T-helper 1 cell treated with Interleukin-12 subunit alpha and Interleukin-12 subunit beta and Interleukin-4 antibody, amounts not matched to agents 30 μg/mL and 1 μg/mL, for 36 hours (primary cell): ENCODE measurements at regions not wholly inside any gene's neighbourhood (a gene's known extent, or its start where the extent isn't known, plus 50 kb on each side); places are given as distances from the start of the nearest gene placed in this dataset.

Experiments
- H3K27ac Mint-ChIP-seq: one replicate; pipeline ENCODE4 v1.8.0; 2021; ENCODE audit warnings: mild to moderate bottlenecking, mixed read lengths
- H3K27me3 Mint-ChIP-seq: one replicate; pipeline ENCODE4 v1.8.0; 2021; ENCODE audit warnings: low read depth, mixed read lengths
- H3K36me3 Mint-ChIP-seq: one replicate; pipeline ENCODE4 v1.8.0; 2021; ENCODE audit warnings: low read depth, mixed read lengths
- H3K4me1 Mint-ChIP-seq: one replicate; pipeline ENCODE4 v1.8.0; 2021; ENCODE audit warnings: low read depth, mixed read lengths
- H3K4me3 Mint-ChIP-seq: one replicate; pipeline ENCODE4 v1.8.0; 2021; ENCODE audit warnings: mild to moderate bottlenecking, moderate library complexity, mixed read lengths
- H3K9me3 Mint-ChIP-seq: one replicate; pipeline ENCODE4 v1.8.0; 2021; ENCODE audit warnings: mixed read lengths

DNA sequence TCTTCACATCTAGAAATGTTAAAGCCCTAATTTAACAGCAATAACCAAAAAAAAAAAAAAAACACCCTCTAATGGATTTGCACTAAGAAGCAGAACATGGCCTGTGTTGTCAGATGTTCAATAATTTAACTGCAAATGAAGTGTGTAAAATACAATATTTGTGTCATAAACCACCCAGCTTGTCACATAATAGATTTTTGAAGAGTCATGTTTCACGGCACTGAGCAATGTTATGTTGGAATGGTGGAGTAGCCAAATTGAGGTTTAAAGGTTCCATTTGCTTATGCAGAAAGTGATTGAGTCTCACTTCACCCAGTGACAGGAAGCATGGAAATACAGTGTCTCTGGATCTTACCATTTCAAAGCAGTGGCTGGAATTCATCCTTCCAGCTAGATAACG is 173.2 kb upstream of the XYLT1 start:
- no peak overlapping the region for H3K27ac Mint-ChIP-seq
- no peaks in the 10 kb centered on the region for H3K27me3 Mint-ChIP-seq
- no peaks in the 10 kb centered on the region for H3K4me1 Mint-ChIP-seq
- H3K4me3 Mint-ChIP-seq = no peak overlapping the region
- no peaks in the 10 kb centered on the region for H3K36me3 Mint-ChIP-seq
- peaks cover 3% of the 10 kb centered on the region for H3K9me3 Mint-ChIP-seq

DNA sequence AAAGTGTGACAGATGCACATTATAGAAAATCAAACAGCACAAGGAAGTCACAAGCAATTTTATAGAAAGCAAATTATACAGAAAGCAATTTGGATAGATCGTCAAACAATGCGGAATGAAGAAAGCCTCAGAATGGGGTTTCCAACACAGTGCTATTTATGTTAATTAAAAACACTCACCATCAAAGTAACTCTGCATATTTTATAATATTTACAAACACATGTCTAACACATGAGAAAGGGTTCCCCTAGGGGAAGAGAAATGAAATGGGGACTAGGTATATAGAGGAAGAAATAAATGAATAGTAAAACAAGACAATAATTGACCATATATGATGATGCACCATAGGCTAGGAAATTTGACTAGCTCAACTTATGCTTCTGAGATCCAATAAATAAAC is 171.2 kb upstream of the XYLT1 start:
- no peaks in the 10 kb centered on the region for H3K27me3 Mint-ChIP-seq

DNA sequence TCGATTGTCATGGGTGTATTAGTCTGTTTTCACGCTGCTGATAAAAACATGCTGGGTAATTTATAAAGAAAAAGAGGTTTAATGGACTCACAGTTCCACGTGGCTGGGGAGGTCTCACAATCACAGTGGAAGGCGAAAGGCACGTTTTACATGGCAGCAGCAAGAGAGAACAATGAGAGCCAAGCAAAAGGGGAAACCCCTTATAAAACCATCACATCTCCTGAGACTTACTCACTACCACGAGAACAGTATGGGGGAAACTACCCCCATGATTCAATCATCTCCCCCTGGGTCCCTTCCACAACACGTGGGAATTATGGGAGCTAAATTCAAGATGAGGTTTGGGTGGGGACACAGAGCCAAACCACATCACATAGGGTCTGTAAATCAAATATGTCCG is 167.4 kb upstream of the XYLT1 start:
- Mint-ChIP-seq H3K27ac (no peak overlapping the region), H3K4me3 (no peak overlapping the region), H3K36me3 (no peaks in the 10 kb centered on the region)

More for the DNA sequence above, 171.2 kb upstream of the XYLT1 start:
- Mint-ChIP-seq H3K27ac (no peak overlapping the region), H3K9me3 (peaks cover 3% of the 10 kb centered on the region), H3K4me3 (no peak overlapping the region), H3K36me3 (no peaks in the 10 kb centered on the region), H3K4me1 (no peaks in the 10 kb centered on the region)

GRCh38 chr16:17635183-17635582 is 164.4 kb upstream of the XYLT1 start:
- Mint-ChIP-seq H3K36me3 (no peaks in the 10 kb centered on the region), H3K27ac (no peak overlapping the region), H3K4me1 (no peaks in the 10 kb centered on the region), H3K9me3 (peaks cover 3% of the 10 kb centered on the region), H3K4me3 (no peak overlapping the region), H3K27me3 (no peaks in the 10 kb centered on the region)

More for the DNA sequence above, 167.4 kb upstream of the XYLT1 start:
- no peaks in the 10 kb centered on the region for H3K27me3 Mint-ChIP-seq
- no peaks in the 10 kb centered on the region for H3K4me1 Mint-ChIP-seq
- H3K9me3 Mint-ChIP-seq = peaks cover 3% of the 10 kb centered on the region

DNA sequence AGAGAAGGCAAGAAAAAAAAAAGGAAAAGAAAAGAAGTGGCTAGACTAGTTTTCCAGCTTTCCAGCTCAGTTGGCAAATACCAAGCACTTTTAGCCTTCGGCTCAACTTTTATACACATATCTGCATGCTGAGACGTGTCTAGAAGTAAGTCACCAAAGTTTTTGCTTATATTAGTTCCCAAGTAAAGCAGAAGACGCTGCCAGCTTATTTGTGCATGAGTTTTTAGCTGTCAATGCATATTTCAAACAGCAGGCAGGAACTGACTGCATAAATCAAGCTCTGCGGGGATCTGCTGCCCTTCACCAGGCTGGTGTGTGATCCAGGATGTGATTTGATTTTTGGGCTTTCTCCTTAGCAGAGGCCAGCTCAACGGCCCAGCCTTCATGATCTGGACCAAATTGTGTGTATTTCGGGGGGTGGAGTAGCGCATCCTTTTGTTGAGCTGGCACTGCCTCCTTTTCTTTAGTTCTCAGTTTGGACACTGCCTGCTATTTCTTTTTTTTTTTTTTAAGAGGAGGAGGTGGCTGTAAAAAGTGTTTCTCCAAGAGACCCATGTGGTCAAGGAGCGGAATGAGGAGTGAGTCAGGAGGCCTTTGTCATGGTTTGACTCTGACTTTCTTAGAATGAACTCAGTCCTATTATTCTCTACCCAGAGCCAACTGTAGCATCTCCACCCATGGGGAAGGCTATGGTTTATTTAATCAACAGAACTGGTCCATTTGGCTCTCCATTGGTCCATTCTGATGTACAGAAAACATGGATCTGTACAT is 162.6 kb upstream of the XYLT1 start:
- Mint-ChIP-seq H3K27me3 (no peaks in the 10 kb centered on the region), H3K27ac (no peak overlapping the region), H3K9me3 (peaks cover 3% of the 10 kb centered on the region), H3K4me3 (no peak overlapping the region), H3K4me1 (no peaks in the 10 kb centered on the region), H3K36me3 (no peaks in the 10 kb centered on the region)

DNA sequence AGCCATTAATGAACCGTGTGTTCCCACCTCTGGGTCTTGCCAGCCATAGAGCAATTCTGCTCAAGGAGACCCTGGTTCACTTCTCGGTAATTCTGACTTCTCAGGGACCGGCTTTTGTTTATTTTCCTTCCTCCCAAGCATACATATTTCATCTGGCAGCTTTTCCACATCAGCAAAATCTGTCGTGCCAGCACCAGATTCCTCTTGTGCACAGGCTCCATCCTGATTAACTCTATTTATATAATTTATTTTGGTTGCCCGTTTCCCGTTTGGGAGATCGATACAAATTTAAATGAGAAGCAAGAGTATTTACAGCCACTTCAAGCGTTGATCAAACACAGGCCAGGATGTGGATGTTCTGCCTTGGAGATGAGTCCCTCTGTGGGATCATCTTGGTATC is 161.9 kb upstream of the XYLT1 start:
- Mint-ChIP-seq H3K27me3 (no peaks in the 10 kb centered on the region), H3K4me3 (no peak overlapping the region), H3K4me1 (no peaks in the 10 kb centered on the region), H3K27ac (no peak overlapping the region), H3K9me3 (peaks cover 3% of the 10 kb centered on the region), H3K36me3 (no peaks in the 10 kb centered on the region)

DNA sequence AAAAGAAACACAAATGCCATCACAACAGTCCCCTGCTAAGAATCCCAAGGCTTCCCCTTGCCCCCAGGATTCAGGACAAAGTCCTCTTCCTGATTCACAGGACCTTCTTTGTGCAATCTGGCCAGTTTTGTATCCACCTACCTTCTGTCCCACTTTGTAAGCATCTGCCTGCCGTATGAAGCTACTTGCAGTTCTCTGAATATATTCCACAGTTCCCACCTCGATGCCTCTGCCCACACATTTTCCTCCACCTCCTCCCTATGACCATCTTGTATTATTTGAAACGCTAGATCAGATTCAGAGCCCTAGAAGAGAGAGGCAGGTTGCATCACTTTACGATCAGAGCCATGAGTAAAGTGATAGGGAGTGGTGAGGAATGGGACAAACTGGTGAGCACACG is 159.2 kb upstream of the XYLT1 start:
- no peaks in the 10 kb centered on the region for H3K27me3 Mint-ChIP-seq
- H3K4me1 Mint-ChIP-seq = no peaks in the 10 kb centered on the region
- no peak overlapping the region for H3K27ac Mint-ChIP-seq
- H3K36me3 Mint-ChIP-seq = no peaks in the 10 kb centered on the region
- H3K4me3 Mint-ChIP-seq = no peak overlapping the region
- peaks cover 15% of the 10 kb centered on the region for H3K9me3 Mint-ChIP-seq

DNA sequence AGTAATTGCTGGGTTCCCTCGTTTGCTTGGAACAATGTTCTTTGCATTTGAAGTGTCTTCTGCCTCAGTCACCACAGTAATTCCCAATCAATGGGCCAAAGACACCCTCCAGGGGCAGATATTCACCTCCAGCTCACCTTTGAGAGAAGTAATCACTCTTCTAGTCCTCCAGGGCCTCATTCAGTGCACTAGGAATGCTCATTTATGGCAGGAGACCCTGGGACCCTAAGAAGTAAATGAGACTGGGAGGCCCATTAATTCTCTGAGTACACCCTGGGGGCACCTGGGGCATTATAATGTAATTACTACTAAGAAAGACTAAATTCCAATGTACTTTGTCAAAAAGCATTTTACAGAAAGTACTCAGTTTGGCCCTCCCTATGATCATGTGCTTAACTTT is 158.2 kb upstream of the XYLT1 start:
- peaks cover 16% of the 10 kb centered on the region for H3K9me3 Mint-ChIP-seq
- H3K27ac Mint-ChIP-seq = no peak overlapping the region
- H3K27me3 Mint-ChIP-seq = no peaks in the 10 kb centered on the region
- no peak overlapping the region for H3K4me3 Mint-ChIP-seq
- H3K36me3 Mint-ChIP-seq = no peaks in the 10 kb centered on the region
- H3K4me1 Mint-ChIP-seq = no peaks in the 10 kb centered on the region

GRCh38 chr16:17622366-17622765 is 151.6 kb upstream of the XYLT1 start:
- H3K27me3 Mint-ChIP-seq = no peaks in the 10 kb centered on the region
- no peak overlapping the region for H3K27ac Mint-ChIP-seq
- no peaks in the 10 kb centered on the region for H3K36me3 Mint-ChIP-seq
- no peak overlapping the region for H3K4me3 Mint-ChIP-seq
- no peaks in the 10 kb centered on the region for H3K4me1 Mint-ChIP-seq
- peaks cover 14% of the 10 kb centered on the region for H3K9me3 Mint-ChIP-seq

DNA sequence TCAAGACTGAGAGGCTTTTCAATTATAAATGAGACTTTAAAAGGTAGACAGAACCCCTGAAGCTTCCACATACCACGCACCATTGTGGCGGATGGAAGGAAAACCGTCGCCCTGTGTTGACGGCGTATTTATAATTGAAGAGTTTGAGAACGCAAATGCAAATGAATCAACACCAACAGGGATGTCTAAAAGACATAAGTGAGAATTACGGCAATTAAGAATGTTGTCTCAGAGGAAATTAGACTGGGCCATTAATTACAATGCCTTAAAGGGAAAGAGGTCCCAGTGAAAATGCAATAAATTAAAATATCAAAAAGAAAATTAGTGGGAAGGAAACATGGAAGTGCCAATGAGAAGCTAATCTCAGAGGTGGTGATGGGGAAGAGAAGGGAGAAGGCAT is 148.5 kb upstream of the XYLT1 start:
- Mint-ChIP-seq H3K36me3 (no peaks in the 10 kb centered on the region), H3K9me3 (no peaks in the 10 kb centered on the region), H3K4me3 (no peak overlapping the region), H3K27me3 (peaks cover 9% of the 10 kb centered on the region), H3K4me1 (no peaks in the 10 kb centered on the region), H3K27ac (no peak overlapping the region)

DNA sequence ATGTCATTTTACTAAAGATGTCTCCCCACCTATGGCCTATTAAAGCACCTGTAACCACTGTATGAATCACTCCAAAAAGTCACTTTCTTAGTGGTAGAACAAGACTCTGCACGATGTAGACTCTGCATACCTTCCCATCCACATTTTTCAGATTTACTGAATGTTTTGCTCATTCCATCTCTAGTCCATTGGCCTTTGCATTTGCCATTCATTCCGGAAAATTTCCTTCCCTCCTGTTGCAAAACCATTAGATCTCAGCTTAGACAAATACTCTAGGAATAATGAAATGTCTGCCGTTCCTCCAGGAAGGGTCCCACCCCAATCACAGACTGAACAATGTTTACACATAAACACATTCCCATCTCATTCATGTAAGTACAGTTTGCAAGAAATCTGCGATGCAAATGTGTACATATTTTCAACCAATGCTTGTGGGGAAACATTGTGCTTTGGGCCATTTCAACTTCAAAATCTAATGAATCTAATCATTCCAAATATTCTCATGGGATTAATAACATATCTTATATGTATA is 146.3 kb upstream of the XYLT1 start:
- Mint-ChIP-seq H3K9me3 (no peaks in the 10 kb centered on the region), H3K27ac (no peak overlapping the region), H3K4me1 (no peaks in the 10 kb centered on the region)

DNA sequence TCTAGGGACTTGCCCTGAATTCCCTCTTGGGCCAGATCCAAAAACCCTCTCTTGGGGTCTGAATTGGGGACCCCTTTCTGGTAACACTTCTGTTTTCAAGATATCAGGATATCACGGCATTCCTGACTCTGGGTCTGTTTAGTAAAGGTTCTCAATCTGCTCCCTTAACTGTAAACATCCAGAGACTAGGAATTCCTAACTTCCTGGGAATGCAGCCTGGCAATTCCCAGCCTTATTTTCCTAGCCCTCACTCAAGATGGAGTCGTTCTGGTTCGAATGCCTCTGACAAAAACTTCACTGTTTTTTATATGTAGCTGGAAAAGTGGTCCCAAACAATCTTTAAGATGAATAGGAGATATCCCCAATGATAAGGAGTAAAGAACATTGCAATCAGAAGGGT is 141.6 kb upstream of the XYLT1 start:
- H3K27me3 Mint-ChIP-seq = peaks cover 17% of the 10 kb centered on the region

More for the DNA sequence above, 146.3 kb upstream of the XYLT1 start:
- peaks cover 9% of the 10 kb centered on the region for H3K27me3 Mint-ChIP-seq
- H3K36me3 Mint-ChIP-seq = no peaks in the 10 kb centered on the region
- H3K4me3 Mint-ChIP-seq = no peak overlapping the region

DNA sequence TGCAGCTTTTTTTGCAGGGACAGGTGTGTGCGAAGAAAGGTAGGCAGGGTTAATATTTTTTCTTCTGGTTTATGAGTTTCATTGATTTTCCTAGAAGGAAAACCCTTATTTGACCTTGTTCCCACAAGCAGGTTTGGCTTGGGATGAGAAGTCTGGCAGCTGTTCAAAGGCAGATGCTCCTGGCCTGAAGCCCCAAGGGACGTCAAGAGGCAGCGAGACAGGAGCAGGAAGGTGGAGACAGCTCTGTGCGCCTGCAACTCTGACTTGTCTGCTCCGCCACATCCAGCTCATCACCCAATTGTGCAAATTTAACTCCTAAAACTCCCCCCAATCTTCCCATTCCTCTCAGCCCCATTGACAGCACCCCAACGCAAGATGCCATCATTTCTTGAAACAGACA is 136.8 kb upstream of the XYLT1 start:
- Mint-ChIP-seq H3K27ac (no peak overlapping the region), H3K27me3 (peaks cover 9% of the 10 kb centered on the region)

More for the DNA sequence above, 141.6 kb upstream of the XYLT1 start:
- no peak overlapping the region for H3K27ac Mint-ChIP-seq
- no peaks in the 10 kb centered on the region for H3K36me3 Mint-ChIP-seq
- H3K4me3 Mint-ChIP-seq = no peak overlapping the region
- no peaks in the 10 kb centered on the region for H3K9me3 Mint-ChIP-seq
- H3K4me1 Mint-ChIP-seq = peaks cover 2% of the 10 kb centered on the region

DNA sequence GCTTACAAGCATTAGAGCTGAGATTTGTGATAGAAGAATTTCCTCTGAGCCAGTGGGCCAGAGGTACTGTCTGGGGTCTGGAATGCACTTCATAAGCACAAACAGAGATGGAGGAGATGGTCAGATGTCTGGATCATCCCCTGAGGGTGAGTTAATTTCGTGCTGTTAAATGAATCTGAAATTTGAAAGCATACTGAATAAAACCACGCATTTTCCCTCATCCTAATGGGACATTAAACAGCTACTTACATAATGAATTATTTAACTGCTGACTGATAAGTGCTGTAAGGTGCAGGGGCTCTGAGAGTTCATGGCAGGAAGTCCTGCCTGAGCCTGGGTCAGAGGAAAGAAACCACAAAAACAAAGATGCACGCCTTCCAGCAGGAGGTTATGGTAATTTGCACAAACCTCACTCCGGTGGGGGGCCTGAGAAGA is 136.3 kb upstream of the XYLT1 start:
- no peaks in the 10 kb centered on the region for H3K9me3 Mint-ChIP-seq
- no peak overlapping the region for H3K27ac Mint-ChIP-seq
- H3K4me1 Mint-ChIP-seq = peaks cover 5% of the 10 kb centered on the region
- peaks cover 9% of the 10 kb centered on the region for H3K27me3 Mint-ChIP-seq
- no peaks in the 10 kb centered on the region for H3K36me3 Mint-ChIP-seq
- H3K4me3 Mint-ChIP-seq = no peak overlapping the region

More for the DNA sequence above, 136.8 kb upstream of the XYLT1 start:
- H3K4me1 Mint-ChIP-seq = peaks cover 5% of the 10 kb centered on the region
- H3K36me3 Mint-ChIP-seq = no peaks in the 10 kb centered on the region
- H3K9me3 Mint-ChIP-seq = no peaks in the 10 kb centered on the region
- H3K4me3 Mint-ChIP-seq = no peak overlapping the region

DNA sequence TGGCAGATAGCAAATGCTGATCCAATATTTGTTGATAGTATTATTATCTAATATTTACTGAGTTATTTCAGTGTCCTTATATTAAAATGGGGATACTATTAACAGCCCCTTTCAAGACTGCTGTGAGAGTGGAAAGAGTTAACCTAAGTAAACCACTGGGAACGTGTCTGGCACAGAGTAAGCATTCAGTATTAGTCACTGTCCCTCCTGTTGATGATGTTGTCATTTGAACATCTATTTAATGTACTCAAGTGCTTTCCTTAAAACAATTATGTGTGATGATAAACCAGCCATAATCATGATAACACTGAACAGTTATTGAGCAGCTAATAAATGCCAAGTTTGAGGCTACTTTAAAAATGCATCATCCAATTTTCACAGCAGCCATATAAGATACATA is 135.7 kb upstream of the XYLT1 start:
- Mint-ChIP-seq H3K27ac (no peak overlapping the region), H3K4me1 (peaks cover 5% of the 10 kb centered on the region), H3K4me3 (no peak overlapping the region), H3K27me3 (peaks cover 9% of the 10 kb centered on the region), H3K36me3 (no peaks in the 10 kb centered on the region), H3K9me3 (peaks cover 2% of the 10 kb centered on the region)
